Epithelial cell of prostate (primary cell): ENCODE measurements at regions not wholly inside any gene's neighbourhood (a gene's known extent, or its start where the extent isn't known, plus 50 kb on each side); places are given as distances from the start of the nearest gene placed in this dataset.
"Not testable (repeated sequence)": the region's sequence is repeated elsewhere in the genome, so short reads cannot be mapped to it uniquely, and the experiment has no call there.

ENCODE experiments used
- DNase-seq: peaks from one replicate; pipeline ENCODE4 v3.0.0-alpha.2; 2011; ENCODE audit warnings: low read depth, low spot score
- H3K27ac ChIP-seq: fragments of 450-650 bp; 2 replicates; pipeline ENCODE4 v1.5.1; 2017; ENCODE audit warnings: mild to moderate bottlenecking

- DNase-seq: no peak
- H3K27ac ChIP-seq: no peak overlapping the region
These were observed 832.4 kb downstream of the STIM2 start for GRCh38 chr4:27692868-27693634.

DNA sequence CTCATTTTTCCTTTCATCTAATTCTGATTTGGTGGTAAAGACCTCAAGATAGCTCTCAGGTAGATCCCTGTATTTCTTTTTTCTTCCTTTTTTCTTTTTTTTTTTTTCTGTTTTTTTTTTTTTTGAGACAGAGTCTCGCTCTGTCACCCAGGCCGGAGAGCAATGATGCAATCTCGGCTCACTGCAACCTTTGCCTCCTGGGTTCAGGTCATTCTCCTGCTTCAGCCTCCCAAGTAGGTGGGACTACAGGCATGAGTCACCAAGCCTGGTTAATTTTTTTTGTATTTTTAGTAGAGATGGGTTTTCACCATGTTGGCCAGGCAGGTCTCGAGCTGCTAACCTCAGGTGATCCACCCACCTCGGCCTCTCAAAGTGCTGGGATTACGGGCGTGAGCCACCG lies 835.6 kb downstream of the STIM2 start:
- DNase-seq, H3K27ac ChIP-seq: not testable (repeated sequence)

GRCh38 chr4:27701606-27702005 lies 841.0 kb downstream of the STIM2 start:
- DNase-seq: no peak
- H3K27ac ChIP-seq: no peak overlapping the region

DNA sequence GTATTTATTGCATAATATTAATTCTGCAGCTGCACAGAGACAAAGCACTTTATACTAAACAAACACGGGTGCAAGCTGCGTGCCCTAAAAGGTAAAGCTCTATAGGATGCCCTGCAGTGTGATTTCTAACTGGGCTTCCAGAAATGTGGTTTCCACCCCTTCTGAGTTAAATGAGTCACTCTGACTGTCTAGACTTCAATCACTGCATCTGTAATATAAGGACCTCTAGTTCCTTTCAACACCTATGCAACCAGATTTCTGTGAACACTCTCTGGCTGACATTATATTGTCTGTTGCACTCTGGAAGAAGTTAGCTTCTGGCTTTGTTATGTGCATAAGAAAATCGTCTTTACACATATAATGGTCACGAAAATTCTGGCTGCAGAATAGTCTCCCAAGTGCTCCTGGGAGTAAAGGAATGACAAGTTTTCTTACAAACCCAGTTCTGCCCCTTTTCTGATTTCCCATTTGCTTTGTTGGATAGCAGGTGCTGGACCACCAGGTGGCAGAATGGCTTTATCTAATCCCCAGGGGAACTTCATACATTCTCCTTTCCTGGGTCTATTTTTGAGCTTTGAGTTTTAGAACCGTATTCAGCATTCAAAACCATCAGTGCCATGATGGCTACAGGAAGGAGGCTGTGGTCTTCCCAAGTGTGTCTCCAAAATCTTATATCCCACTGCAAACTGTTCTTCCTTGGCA lies 842.2 kb downstream of the STIM2 start:
- no peak overlapping the region for H3K27ac ChIP-seq
- DNase-seq: no peak

DNA sequence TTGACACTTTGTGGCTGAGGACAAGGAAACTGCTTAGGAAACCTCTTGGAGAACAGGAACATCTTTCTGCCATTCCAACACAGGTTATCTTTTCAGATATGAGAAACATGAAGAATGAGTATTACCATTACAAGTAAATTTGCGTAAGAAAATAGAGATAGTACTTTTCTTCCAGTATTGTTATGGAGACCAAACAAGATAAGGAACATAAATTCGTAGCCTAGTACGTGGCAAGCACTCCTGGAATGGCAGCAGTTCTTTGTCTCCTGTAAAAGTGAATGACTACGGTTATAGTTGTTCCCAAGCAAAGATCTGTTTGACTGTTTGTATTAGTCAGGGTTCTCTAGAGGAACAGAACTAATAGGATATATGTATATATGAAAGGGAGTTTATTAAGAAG lies 843.1 kb downstream of the STIM2 start:
- DNase-seq: no peak
- H3K27ac ChIP-seq: no peak overlapping the region

- DNase-seq: no peak
These were observed 850.4 kb downstream of the STIM2 start for GRCh38 chr4:27711041-27711440.

DNA sequence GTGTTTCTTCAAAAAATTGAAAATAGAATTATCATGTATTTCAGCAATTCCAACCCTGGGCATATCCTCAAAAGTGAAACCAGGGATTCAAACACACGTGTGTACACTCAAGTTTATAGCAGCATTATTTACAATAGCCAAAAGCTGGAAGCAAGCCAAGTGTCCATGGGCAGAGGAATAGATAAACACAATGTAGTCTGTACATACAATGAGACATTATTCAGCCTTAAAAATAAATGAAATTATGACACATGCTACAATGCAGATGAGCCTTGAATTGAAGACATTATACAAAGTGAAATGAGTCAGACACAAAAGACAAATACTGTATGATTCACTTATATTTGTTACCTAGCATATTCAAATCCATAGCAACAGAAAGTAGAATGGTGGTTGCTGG lies 853.4 kb downstream of the STIM2 start:
- H3K27ac ChIP-seq: no peak overlapping the region
- peak; percentile 40 for DNase-seq

More at GRCh38 chr4:27711041-27711440, 850.4 kb downstream of the STIM2 start:
- no peak overlapping the region for H3K27ac ChIP-seq

DNA sequence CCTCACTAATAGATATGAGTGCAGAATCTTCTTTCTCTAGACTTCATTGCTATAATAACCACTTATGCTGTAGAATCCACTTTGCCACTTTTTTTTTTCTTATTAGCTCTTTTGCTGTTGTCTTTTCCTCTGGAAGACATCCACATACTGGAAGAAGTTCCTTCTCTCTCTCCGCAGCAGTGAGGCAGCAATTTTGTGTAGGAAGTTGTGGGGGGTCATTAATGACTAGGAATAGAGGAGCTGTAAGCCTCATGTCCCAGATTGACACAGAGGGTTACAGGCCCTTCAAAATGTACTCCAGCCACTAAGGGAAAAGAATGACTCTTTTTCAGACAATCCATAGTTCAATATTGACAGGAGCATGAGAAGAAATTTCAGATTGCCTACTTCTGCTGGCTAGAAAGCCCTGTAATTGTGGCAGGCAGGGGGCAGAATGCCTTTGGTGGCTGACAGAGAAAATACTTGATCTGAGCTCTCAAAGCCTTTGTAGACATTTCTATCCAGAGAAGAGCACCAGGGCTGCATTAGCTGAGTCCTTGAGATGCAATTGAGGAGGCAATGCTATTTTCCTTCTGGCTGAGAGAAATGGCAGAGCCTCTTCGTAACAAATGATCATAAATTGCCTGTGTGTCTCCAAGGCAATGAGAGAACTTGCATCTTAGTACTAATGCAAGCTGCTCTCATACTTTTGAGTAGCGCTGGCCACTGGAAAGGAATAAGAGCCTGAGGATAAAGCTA lies 856.2 kb downstream of the STIM2 start:
- no peak overlapping the region for H3K27ac ChIP-seq
- DNase-seq: no peak

DNA sequence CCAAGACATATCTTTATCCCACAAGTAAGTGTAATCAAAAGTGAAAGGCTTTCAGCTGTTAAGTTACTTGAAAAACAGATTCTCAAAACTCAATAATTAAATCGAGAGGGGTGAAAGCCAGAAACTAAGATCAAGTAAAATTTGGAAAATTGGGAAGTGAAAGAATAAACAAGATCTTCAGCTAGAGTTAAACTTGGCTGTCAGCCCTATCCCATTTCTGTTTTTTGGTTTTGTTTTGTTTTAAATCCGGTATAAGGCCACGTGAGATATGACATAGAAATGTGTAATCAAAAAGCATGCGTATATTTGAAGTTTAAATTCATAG lies 856.8 kb downstream of the STIM2 start:
- DNase-seq: no peak
- H3K27ac ChIP-seq: no peak overlapping the region

- H3K27ac ChIP-seq: no peak overlapping the region
- no peak for DNase-seq
These were observed 859.5 kb downstream of the STIM2 start for GRCh38 chr4:27720010-27720766.

DNA sequence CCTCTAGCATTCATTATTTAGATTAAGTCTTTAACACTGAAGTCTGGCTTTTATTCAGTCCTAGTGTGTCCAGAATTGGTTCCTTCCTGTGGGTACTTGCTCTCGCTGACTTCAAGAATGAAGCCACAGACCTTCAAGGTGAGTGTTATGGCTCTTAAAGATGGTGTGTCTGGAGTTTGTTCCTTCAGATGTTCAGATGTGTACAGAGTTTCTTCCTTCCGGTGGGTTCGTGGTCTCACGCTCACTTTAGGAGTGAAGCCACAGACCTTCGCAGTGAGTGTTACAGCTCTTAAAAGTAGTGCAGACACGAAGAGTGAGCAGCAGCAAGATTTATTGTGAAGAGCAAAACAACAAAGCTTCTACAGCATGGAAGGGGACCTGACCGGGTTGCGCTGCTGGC lies 860.6 kb downstream of the STIM2 start:
- H3K27ac ChIP-seq: no peak overlapping the region
- DNase-seq: no peak

GRCh38 chr4:27728892-27729291 lies 868.3 kb downstream of the STIM2 start:
- no peak for DNase-seq
- no peak overlapping the region for H3K27ac ChIP-seq

DNA sequence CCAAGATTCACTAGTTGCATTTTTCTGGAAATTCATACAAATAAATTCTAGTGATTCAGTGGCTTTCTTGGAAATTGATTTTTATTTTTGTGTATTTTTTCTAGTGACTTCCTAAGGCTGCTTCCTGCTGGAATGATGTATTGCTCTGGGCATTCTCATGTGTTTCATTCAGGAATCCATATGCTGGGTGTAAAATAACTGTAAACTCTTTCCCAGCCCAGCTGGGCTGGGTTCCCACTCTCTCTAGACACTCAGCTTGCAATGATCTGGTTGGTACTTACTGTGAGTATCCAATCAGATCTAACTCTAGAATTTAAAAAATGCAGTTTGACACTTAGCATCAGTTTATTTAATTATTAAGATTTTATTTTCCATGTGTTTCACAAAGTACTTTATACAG lies 882.2 kb downstream of the STIM2 start:
- H3K27ac ChIP-seq: no peak overlapping the region
- no peak for DNase-seq

- no peak for DNase-seq
- no peak overlapping the region for H3K27ac ChIP-seq
These were observed 899.3 kb downstream of the STIM2 start for GRCh38 chr4:27759611-27760575.

DNA sequence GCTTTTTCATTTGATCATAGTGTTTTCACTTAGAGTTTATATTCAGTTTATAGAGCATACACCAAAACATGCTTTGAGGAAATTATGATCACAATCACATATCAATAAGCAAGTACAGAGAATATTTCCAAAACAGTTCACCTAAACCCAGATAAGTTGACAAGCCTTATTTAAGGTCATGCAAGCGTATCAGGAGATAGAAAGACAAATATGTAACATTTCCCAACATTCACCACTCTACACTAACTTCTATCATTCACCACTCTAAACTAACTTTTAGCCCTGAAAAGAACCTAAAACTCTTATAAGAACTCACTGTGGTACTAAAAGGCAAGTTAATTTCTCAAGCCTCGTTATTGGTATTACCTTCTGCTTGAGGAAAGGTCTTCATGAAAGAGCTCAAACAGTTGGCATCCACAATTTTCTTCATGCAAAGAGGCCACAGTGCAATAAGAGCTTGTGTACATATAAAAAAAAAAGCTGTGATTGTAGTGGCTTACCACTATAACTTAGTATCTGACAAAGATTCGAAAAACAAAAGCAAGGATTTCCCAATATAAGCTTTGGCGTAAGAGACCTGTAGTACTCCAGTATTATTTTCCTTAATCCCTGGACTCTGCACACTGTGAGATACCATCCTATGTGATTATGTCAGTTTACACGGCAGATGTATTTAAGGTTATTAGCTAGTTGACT lies 903.3 kb downstream of the STIM2 start:
- no peak for DNase-seq
- no peak overlapping the region for H3K27ac ChIP-seq

GRCh38 chr4:27764526-27764837 lies 903.8 kb downstream of the STIM2 start:
- no peak overlapping the region for H3K27ac ChIP-seq
- DNase-seq: no peak

DNA sequence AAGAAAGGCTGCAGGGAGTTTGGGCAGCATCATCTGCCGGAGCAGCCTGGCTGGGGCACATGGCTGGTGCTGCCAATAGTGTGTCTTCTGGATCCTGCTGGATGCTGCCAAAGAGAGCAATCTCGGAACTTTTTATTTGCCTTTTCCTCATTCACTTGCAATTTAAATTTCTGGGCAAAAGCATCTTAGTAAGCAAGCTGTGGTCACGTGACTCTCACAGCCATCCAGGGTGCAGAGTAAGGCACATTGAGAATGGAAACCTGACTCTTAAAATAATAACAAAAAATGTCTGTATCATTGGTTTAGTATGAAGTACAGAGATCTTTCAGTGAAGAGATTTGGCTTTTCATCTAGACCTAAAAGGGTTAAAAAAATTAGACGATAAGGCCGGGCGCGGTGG lies 910.3 kb downstream of the STIM2 start:
- no peak overlapping the region for H3K27ac ChIP-seq

DNA sequence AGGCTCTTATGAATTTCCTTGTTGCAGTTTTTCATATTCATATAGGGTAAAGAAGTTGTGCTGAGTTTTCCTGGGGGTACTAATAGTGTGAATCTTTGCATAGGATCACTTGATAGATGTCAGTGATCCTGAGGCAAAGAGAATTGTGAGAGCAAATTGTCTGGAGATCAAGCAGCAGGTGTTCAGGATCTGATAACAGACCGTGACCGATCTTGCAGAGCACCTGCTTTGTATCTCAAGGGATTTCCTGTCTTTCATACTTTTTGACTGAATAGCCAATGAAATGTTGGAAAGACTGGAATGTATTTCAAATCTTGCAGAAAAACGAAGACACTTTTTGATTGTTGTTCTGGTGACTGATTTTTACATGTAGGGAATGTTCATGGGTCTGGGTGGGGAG lies 914.5 kb downstream of the STIM2 start:
- no peak for DNase-seq
- H3K27ac ChIP-seq: no peak overlapping the region

More for the DNA sequence above, 910.3 kb downstream of the STIM2 start:
- DNase-seq: no peak

DNA sequence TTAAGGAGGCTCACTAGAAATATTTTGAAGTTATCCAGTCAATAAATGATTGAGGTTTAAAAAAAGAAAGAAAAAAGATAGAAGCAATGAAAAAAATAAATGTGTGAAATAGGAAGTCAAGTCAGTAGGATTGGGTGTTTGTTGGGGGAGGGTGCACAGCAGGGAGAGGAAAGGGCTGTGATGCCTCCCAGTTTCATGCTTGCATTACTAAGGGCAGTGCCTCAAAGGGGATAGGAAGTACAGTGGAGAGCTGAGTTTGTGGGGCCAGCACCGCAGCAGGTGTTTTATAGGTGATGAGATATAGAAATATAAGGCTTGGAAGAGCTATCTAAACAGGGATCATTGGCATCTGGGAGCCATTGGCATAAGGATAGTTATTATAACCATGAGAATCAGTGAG lies 919.2 kb downstream of the STIM2 start:
- DNase-seq: no peak
- H3K27ac ChIP-seq: no peak overlapping the region
